Inflammatory macrophage treated with lipopolysaccharide for 4 hours (primary cell): ENCODE measurements at regions not wholly inside any gene's neighbourhood (a gene's known extent, or its start where the extent isn't known, plus 50 kb on each side); places are given as distances from the start of the nearest gene placed in this dataset.

Source experiments
- DNase-seq: peaks from one replicate; pipeline ENCODE4 v3.0.0-alpha.2; 2020

DNA sequence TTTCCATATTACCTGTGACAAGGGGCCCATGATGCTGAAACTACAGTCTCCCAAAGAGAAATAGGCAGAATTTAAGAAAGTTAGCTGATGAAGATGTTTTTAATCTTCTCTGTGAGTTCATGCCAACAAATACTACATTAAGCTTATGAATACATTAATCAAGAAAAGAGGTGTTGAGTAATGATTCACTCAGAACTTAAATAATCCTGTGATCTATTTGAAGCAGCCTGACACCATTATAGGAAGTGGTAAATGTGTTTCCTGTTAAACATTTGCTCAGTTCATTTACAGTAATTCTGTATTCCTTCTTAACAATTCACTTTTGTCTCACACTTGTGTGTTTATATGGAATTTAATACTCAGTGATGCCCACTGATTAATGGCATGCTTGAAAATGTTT is 75.0 kb upstream of the IZUMO3 start:
- no peak for DNase-seq

DNA sequence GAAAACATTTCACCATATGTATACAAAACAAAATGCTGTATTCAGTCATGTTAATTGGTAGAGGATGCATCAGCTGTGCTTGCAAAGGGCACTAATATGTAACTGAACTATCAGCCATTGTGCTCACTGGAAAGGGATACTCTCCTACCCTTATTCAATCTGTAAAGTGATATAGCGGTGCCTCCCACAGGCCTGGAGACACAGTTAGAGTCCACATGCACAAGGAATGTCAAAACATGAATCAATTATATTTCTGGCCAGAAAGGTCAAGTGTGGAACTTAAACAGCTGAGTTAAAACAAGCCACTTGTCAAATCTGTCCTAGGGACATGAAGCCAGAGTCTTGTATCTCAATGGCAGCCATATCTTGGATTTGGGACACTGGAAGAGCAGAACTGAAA is 71.2 kb upstream of the IZUMO3 start:
- no peak for DNase-seq

DNA sequence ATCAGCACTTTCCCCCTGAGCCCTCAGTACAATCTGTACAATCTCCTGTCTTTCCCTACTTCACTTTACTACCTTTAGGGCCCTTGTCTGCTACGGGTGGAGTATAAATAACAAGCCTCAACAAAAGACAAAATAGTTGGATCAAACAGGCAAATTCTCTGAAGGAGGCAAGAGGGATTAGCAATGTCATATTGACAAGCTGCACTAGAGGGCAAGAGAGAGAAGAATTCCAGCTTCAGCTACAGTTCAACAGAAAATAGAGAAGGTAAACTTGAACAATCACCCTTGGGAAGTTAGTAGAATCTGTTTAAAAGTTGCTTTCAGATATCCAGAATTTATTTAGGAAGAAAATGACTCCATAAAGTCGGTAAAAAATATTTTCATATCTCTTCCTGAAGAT is 68.4 kb upstream of the IZUMO3 start:
- no peak for DNase-seq

DNA sequence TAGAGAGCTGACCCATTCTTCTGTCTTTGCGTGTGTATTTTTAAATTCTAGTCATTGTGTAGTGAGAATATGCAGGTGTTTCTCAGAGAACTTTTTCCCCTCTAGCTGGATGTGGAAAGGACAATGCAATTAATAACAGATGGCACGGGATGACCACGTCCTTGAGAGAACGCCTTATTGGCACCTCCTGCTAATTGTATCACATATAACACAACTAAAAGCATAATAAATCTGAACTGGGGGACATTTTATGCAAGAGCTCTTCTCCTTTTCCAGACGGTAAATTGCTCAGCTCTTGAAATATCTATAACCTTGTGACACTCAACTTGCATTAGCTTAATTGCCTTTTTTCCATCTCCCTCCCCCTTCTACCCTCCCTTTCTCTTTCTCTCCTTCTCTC is 62.9 kb upstream of the IZUMO3 start:
- no peak for DNase-seq

DNA sequence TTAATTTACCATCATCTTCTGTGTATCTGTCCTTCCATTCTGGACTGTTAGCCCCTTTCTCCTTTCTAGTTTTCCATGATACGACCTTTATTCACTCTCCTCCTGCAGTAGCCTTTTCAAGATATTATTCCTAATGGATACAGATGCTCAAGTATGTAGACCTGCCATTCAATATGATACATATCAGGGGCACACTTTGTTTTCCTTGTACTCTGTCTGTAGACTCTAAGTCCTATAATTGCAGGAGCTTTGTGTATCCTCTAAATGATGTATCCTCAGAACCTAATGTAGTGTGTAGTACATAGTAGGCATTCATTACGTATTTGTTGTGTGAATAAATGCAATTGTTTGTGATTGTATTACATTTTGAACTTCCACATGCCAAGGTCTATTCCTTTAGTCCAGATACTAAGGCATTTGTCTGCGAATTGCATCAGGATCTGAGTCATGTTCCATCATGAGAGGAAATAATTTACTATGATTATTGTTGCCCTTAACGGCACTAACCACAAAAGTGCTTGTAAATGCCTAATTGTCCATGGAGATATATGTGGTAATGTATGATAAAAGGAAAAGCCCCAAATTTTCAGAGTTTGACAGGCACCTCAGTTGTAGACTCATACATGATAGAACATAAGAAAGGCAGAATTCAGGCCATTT is 57.1 kb upstream of the IZUMO3 start:
- no peak for DNase-seq
